K562 (cell line): ENCODE measurements at regions not wholly inside any gene's neighbourhood (a gene's known extent, or its start where the extent isn't known, plus 50 kb on each side); places are given as distances from the start of the nearest gene placed in this dataset.

Experiments
- ATAC-seq: fragments of 200-7000 bp; cut with Tn5 transposase; 3 replicates; pipeline ENCODE4 v1.9.1; 2020; ENCODE audit warnings: moderate library complexity
- BruUV-seq: library from RNA; stranded (reverse); fragments of 400-500 nt; replicated peaks from 2 replicates; lab custom pipeline; 2021; lab: Mats Ljungman, UMichigan
- CTCF ChIA-PET: fragments of 300-600 bp; formaldehyde crosslinking; extraction: SDS; loops from one replicate; lab custom pipeline; 2021; ENCODE audit warnings: low intra/inter-chr PET ratio; lab: Yijun Ruan, JAX
- POLR2A ChIA-PET: fragments of 300-600, 350-650 bp; sonication (Branson Sonifier 250); formaldehyde crosslinking; extraction: SDS; loops from one replicate; lab custom pipeline; 2021; ENCODE audit warnings: antibody characterized with exemption, inconsistent platforms; lab: Yijun Ruan, JAX
- DNase-seq, 4 experiments: peaks; one replicate each; pipeline versions ENCODE4 v3.0.0 to v3.0.0-alpha.2; 2011 to 2018; ENCODE audit warnings: low spot score in 3 of 4, mixed read lengths in 3 of 4; ENCODE audit errors: extremely low read depth in 1 of 4
- FAIRE-seq: peaks from 2 replicates; lab custom pipeline; 2011; peaks lifted over from hg19 to GRCh38; lab: Jason Lieb, UNC
- H2AFZ ChIP-seq: 2 replicates; pipeline ENCODE4 v1.6.0; 2011; ENCODE audit warnings: low read depth, low read length, control low read depth, inconsistent platforms
- H3K27ac ChIP-seq: fragments of 200-600 bp; 3 replicates; pipeline ENCODE4 v1.8.0; 2011; ENCODE audit warnings: low read depth, mild to moderate bottlenecking, control low read depth, inconsistent platforms, low read length, moderate library complexity, mixed read lengths; ENCODE audit errors: extremely low read depth
- H3K27me3 ChIP-seq, 2 experiments: fragments of 300-600 bp in 1 of 2; 2 replicates in 1 of 2; 3 replicates in 1 of 2; pipeline versions ENCODE4 v1.6.0 to v1.8.0; 2011; ENCODE audit warnings: inconsistent platforms in 2 of 2, low read length in 2 of 2, mild to moderate bottlenecking in 1 of 2, mixed read lengths in 1 of 2, moderate library complexity in 1 of 2; ENCODE audit not compliant: control insufficient read depth in 2 of 2, insufficient read depth in 2 of 2
- H3K36me3 ChIP-seq: fragments of 300-600 bp; 3 replicates; pipeline ENCODE4 v1.8.0; 2011; ENCODE audit warnings: mild to moderate bottlenecking, low read length, inconsistent platforms; ENCODE audit not compliant: control insufficient read depth, insufficient read depth
- H3K4me1 ChIP-seq, 2 experiments: fragments of 200-600 bp in 1 of 2; replicated peaks in 1 of 2; 2 replicates in 1 of 2; 3 replicates in 1 of 2; pipeline versions ENCODE4 v1.5.1 to v1.8.0; 2011; ENCODE audit warnings: inconsistent platforms in 2 of 2, low read length in 2 of 2, mild to moderate bottlenecking in 1 of 2, mixed read lengths in 1 of 2, moderate library complexity in 1 of 2; ENCODE audit not compliant: control insufficient read depth in 2 of 2, insufficient read depth in 2 of 2
- H3K4me2 ChIP-seq: 2 replicates; pipeline ENCODE4 v1.6.1; 2011; ENCODE audit warnings: low read length, control low read depth, inconsistent platforms, mixed read lengths; ENCODE audit not compliant: insufficient read depth
- H3K4me3 ChIP-seq: fragments of 200-600 bp; sonication (generic), shearing (Covaris generic); 2 replicates; pipeline ENCODE4 v1.5.1; 2016; ENCODE audit warnings: control low read depth, inconsistent platforms
- H3K79me2 ChIP-seq: fragments of 200-600 bp; 3 replicates; pipeline ENCODE4 v1.8.0; 2011; ENCODE audit warnings: low read length, inconsistent platforms; ENCODE audit not compliant: control insufficient read depth, insufficient read depth
- H3K9ac ChIP-seq, 2 experiments: 2 replicates each; pipeline versions ENCODE4 v1.6.0 to v1.6.1; 2011; ENCODE audit warnings: low read depth in 2 of 2, low read length in 2 of 2, control low read depth in 1 of 2, inconsistent platforms in 1 of 2, mild to moderate bottlenecking in 1 of 2, mixed read lengths in 1 of 2; ENCODE audit not compliant: insufficient read depth in 1 of 2
- H3K9me1 ChIP-seq: one replicate; pipeline ENCODE4 v1.6.0; 2011; ENCODE audit warnings: inconsistent platforms, mild to moderate bottlenecking, low read length, moderate library complexity; ENCODE audit not compliant: control insufficient read depth, insufficient read depth
- H3K9me3 ChIP-seq: replicated peaks from 2 replicates; pipeline ENCODE4 v1.5.1; 2011; ENCODE audit warnings: low read depth, low read length, inconsistent platforms; ENCODE audit not compliant: control insufficient read depth, insufficient read depth
- H4K20me1 ChIP-seq: replicated peaks from 2 replicates; pipeline ENCODE4 v1.6.1; 2011; ENCODE audit warnings: low read length, inconsistent platforms, mixed read lengths; ENCODE audit not compliant: control insufficient read depth, insufficient read depth
- CBFA2T3 ChIP-seq: fragments of 450-650 bp; IDR thresholded peaks from 2 replicates; pipeline ENCODE4 v1.6.1; 2017
- CBX8 ChIP-seq: fragments of 200-600 bp; sonication (generic); IDR thresholded peaks from 2 replicates; pipeline ENCODE4 v1.6.1; 2012; ENCODE audit warnings: borderline replicate concordance, mixed run types, low read depth, mild to moderate bottlenecking, moderate library complexity, mixed read lengths, low read length, control low read depth, inconsistent platforms; ENCODE audit not compliant: poor library complexity, severe bottlenecking; ENCODE audit errors: extremely low read depth
- ETV1 ChIP-seq: fragments of 450-650 bp; conservative IDR thresholded peaks from 2 replicates; pipeline ENCODE4 v1.6.1; 2016; ENCODE audit warnings: missing genetic modification characterization, control low read depth, low read depth, missing compliant biosample characterization
- FOXA3 ChIP-seq, 2 experiments: fragments of 450-650 bp in 1 of 2; sonication (generic) in 1 of 2; formaldehyde crosslinking; IDR thresholded peaks in 1 of 2; conservative IDR thresholded peaks in 1 of 2; 2 replicates each; pipeline versions ENCODE4 v1.4.0 to v1.8.0; 2020 to 2022; ENCODE audit warnings: mild to moderate bottlenecking in 2 of 2, missing genetic modification reagents in 1 of 2
- GABPB1 ChIP-seq: sonication (generic); formaldehyde crosslinking; IDR thresholded peaks from 2 replicates; pipeline ENCODE4 v1.8.0; 2022; ENCODE audit warnings: mild to moderate bottlenecking, missing genetic modification reagents
- ILF3 ChIP-seq: fragments of 450-650 bp; IDR thresholded peaks from 2 replicates; pipeline ENCODE4 v1.6.1; 2018; ENCODE audit warnings: antibody characterized with exemption, mild to moderate bottlenecking, moderate library complexity, borderline replicate concordance
- NR2C1 ChIP-seq, 2 experiments: fragments of 450-650 bp; IDR thresholded peaks; 2 replicates each; pipeline ENCODE4 v1.6.1; 2017; ENCODE audit warnings: mild to moderate bottlenecking in 2 of 2, antibody characterized with exemption in 1 of 2, inconsistent platforms in 1 of 2, missing compliant biosample characterization in 1 of 2, missing genetic modification characterization in 1 of 2
- POLR3A ChIP-seq: IDR thresholded peaks from 2 replicates; pipeline ENCODE4 v1.6.1; 2011; ENCODE audit warnings: borderline replicate concordance, mild to moderate bottlenecking, moderate library complexity; ENCODE audit not compliant: insufficient read length, insufficient read depth; ENCODE audit errors: extremely low read depth
- RCOR1 ChIP-seq, 2 experiments: IDR thresholded peaks; 2 replicates each; pipeline ENCODE4 v1.6.1; 2012; ENCODE audit warnings: low read depth in 2 of 2, low read length in 2 of 2, borderline replicate concordance in 1 of 2, improper control_type of control experiment in 1 of 2
- TARDBP ChIP-seq: fragments of 450-650 bp; IDR thresholded peaks from 2 replicates; pipeline ENCODE4 v1.6.1; 2016
- XRCC4 ChIP-seq: IDR thresholded peaks from one replicate; pipeline ENCODE4 v1.6.1; 2011; ENCODE audit not compliant: insufficient read depth, insufficient read length; ENCODE audit errors: extremely low read depth
- in situ Hi-C: fragments of 300-500 bp; cut with MboI; formaldehyde crosslinking; loops from 4 replicates; pipeline ENCODE4 v1.15.0; 2018; ENCODE audit warnings: inconsistent platforms, mixed read lengths
- intact Hi-C: fragments of 100-400 bp; cut with micrococcal nuclease; formaldehyde crosslinking; loops from 2 replicates; pipeline ENCODE4 v1.14.2; 2022
- TF ChIP-seq, protein P1 (sequence below), 2 experiments: fragments of 200-800 bp in 1 of 2; sonication (Bioruptor generic) in 1 of 2; sonication (generic) in 1 of 2; formaldehyde crosslinking in 1 of 2; IDR thresholded peaks in 1 of 2; conservative IDR thresholded peaks in 1 of 2; 2 replicates each; pipeline versions ENCODE4 v1.5.0 to v1.6.1; 2016 to 2020; ENCODE audit warnings: missing compliant biosample characterization in 1 of 2, missing genetic modification characterization in 1 of 2, missing genetic modification reagents in 1 of 2
- TF ChIP-seq, protein P2 (sequence below), 2 experiments: IDR thresholded peaks; 2 replicates each; pipeline ENCODE4 v1.6.1; 2012; ENCODE audit warnings: improper control_type of control experiment in 2 of 2, low read depth in 2 of 2, low read length in 2 of 2, borderline replicate concordance in 1 of 2
- TF ChIP-seq, protein P3 (sequence below): IDR thresholded peaks from 3 replicates; pipeline ENCODE4 v1.6.1; 2011; ENCODE audit warnings: borderline replicate concordance, mild to moderate bottlenecking; ENCODE audit not compliant: insufficient read length, insufficient read depth

GRCh38 chr1:157367870-157368269, 184.4 kb downstream of the FCRL5 start:
- peak overlapping the region; percentile 92 for H2AFZ ChIP-seq
- no peaks in the 10 kb centered on the region for H3K27me3 ChIP-seq
- H3K9ac ChIP-seq = peak overlapping the region in 1 of 2 experiments; percentile 27; a peak in 1 of 4 replicates
- intact Hi-C loops = loop anchor here (5.0 kb wide), 1 partner anchor 56 kb away; no protein-coding TSS in a partner anchor
- DNase-seq (no peak), FAIRE-seq (no peak), ATAC-seq (no peak)
- in situ Hi-C loops = loop anchor here (5.0 kb wide), 2 partner anchors 51 to 171 kb away; no protein-coding TSS in a partner anchor
- no peaks in the 10 kb centered on the region for H3K9me1 ChIP-seq
- peaks cover 16 to 54% of the 10 kb centered on the region in 2 experiments; a peak in 4 of 5 replicates for H3K4me1 ChIP-seq
- H3K27ac ChIP-seq = peak overlapping the region; percentile 77
- H3K79me2 ChIP-seq = no peaks in the 10 kb centered on the region
- H4K20me1 ChIP-seq = no peaks in the 10 kb centered on the region
- ChIA-PET CTCF (no interaction called here), POLR2A (interaction anchor here (0.8 kb wide), 1 partner anchor 40 kb away, joined by 3 read pairs; no protein-coding TSS in a partner anchor)
- no peaks in the 10 kb centered on the region for H3K36me3 ChIP-seq
- no peak overlapping the region for H3K4me3 ChIP-seq
- peak overlapping the region; percentile 71; the same call in 1 of the 2 replicates for H3K4me2 ChIP-seq
- no TSS peak for BruUV-seq
- H3K9me3 ChIP-seq = no peaks in the 10 kb centered on the region
- TF ChIP-seq RCOR1 (IDR thresholded peaks at IDR 0.05; ENCODE audit: borderline replicate concordance in 1 of 2, low read depth in 2 of 2, low read length in 2 of 2) (peak in 1 of 2 experiments; percentile 78; a peak in 2 of 4 replicates), NR2C1 (IDR thresholded peaks at IDR 0.05) (no peak), NR2C1 (tag; IDR thresholded peaks at IDR 0.05) (0 out of 2 replicates have a peak, but pooled peaks have one; percentile 30), TARDBP (no peak), ILF3 (no peak), GABPB1 (no peak), CBX8 (no peak), POLR3A (no peak), ETV1 (tag) (no peak), FOXA3 (CRISPR knock-in tag; conservative IDR thresholded peaks at IDR 0.05 in 1 of 2, IDR thresholded peaks at IDR 0.05 in 1 of 2) (peak in 1 of 2 experiments; percentile 97; a peak in 2 of 4 replicates), CBFA2T3 (peak; percentile 34; the same call in 1 of the 2 replicates), XRCC4 (no peak)
- TF ChIP-seq, protein P1, sequence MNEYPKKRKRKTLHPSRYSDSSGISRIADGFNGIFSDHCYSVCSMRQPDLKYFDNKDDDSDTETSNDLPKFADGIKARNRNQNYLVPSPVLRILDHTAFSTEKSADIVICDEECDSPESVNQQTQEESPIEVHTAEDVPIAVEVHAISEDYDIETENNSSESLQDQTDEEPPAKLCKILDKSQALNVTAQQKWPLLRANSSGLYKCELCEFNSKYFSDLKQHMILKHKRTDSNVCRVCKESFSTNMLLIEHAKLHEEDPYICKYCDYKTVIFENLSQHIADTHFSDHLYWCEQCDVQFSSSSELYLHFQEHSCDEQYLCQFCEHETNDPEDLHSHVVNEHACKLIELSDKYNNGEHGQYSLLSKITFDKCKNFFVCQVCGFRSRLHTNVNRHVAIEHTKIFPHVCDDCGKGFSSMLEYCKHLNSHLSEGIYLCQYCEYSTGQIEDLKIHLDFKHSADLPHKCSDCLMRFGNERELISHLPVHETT (CRISPR knock-in tag; conservative IDR thresholded peaks at IDR 0.05 in 1 of 2, IDR thresholded peaks at IDR 0.05 in 1 of 2) = 0 out of 4 replicates have a peak, but pooled peaks of 1 of the 2 experiments have one; percentile 1
- TF ChIP-seq, protein P2, sequence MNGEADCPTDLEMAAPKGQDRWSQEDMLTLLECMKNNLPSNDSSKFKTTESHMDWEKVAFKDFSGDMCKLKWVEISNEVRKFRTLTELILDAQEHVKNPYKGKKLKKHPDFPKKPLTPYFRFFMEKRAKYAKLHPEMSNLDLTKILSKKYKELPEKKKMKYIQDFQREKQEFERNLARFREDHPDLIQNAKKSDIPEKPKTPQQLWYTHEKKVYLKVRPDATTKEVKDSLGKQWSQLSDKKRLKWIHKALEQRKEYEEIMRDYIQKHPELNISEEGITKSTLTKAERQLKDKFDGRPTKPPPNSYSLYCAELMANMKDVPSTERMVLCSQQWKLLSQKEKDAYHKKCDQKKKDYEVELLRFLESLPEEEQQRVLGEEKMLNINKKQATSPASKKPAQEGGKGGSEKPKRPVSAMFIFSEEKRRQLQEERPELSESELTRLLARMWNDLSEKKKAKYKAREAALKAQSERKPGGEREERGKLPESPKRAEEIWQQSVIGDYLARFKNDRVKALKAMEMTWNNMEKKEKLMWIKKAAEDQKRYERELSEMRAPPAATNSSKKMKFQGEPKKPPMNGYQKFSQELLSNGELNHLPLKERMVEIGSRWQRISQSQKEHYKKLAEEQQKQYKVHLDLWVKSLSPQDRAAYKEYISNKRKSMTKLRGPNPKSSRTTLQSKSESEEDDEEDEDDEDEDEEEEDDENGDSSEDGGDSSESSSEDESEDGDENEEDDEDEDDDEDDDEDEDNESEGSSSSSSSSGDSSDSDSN (IDR thresholded peaks at IDR 0.05; ENCODE audit: borderline replicate concordance in 1 of 2, low read depth in 2 of 2, low read length in 2 of 2) = no peak
- TF ChIP-seq, protein P3, sequence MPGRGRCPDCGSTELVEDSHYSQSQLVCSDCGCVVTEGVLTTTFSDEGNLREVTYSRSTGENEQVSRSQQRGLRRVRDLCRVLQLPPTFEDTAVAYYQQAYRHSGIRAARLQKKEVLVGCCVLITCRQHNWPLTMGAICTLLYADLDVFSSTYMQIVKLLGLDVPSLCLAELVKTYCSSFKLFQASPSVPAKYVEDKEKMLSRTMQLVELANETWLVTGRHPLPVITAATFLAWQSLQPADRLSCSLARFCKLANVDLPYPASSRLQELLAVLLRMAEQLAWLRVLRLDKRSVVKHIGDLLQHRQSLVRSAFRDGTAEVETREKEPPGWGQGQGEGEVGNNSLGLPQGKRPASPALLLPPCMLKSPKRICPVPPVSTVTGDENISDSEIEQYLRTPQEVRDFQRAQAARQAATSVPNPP = no peak
